ENCODE measurements at regions not wholly inside any gene's neighbourhood (a gene's known extent, or its start where the extent isn't known, plus 50 kb on each side); places are given as distances from the start of the nearest gene placed in this dataset.

GRCh38 chr3:132777171-132777570 lies 55.0 kb upstream of the NPHP3 start:
- Histone ChIP-seq H3K36me3 (ENCODE audit: control insufficient read depth in 1 of 2, insufficient read depth in 2 of 2, low read length in 2 of 2) (no peaks in the 10 kb centered on the region), H3K27ac (ENCODE audit: low read depth, low read length) (no peak overlapping the region), H3K4me2 (ENCODE audit: low read length) (no peak overlapping the region), H3K9me2 (ENCODE audit: insufficient read depth) (no peaks in the 10 kb centered on the region), H3K9ac (ENCODE audit: low read length) (no peak overlapping the region), H3K9me3 (ENCODE audit: control insufficient read depth in 1 of 2, insufficient read depth in 1 of 2, low read depth in 1 of 2, low read length in 2 of 2) (no peaks in the 10 kb centered on the region), H3K27me3 (ENCODE audit: insufficient read depth, low read length) (0 out of 2 replicates have a peak, but pooled peaks cover 12% of the 10 kb centered on the region), H3K79me2 (ENCODE audit: insufficient read depth, low read length) (no peaks in the 10 kb centered on the region), H2AFZ (ENCODE audit: low read depth, low read length, poor library complexity, severe bottlenecking) (no peak overlapping the region), H3K4me3 (replicated peaks in 1 of 2; ENCODE audit: low read depth in 1 of 2, low read length in 2 of 2) (no peak overlapping the region), H4K20me1 (ENCODE audit: insufficient read depth) (no peaks in the 10 kb centered on the region), H3K4me1 (ENCODE audit: control insufficient read depth in 1 of 2, insufficient read depth in 2 of 2, low read length in 2 of 2) (no peaks in the 10 kb centered on the region)
- ChIA-PET RAD21 (ENCODE audit: low non-redundant PET in 1 of 2, low total read pairs in 2 of 2, uncharacterized antibody in 2 of 2, unreplicated experiment in 2 of 2) (no interaction called here), POLR2A (no interaction called here), CTCF (no interaction called here)
- no TSS peak for BruUV-seq (replicated peaks)
- intact Hi-C loops (cut with micrococcal nuclease), result no loop called here
- TF ChIP-seq SRF (IDR thresholded peaks at IDR 0.05; ENCODE audit: low read depth) (no peak), SIN3A (IDR thresholded peaks at IDR 0.05; ENCODE audit: low read depth) (no peak), POLR2A (IDR thresholded peaks at IDR 0.05; ENCODE audit: borderline replicate concordance, extremely low read depth, insufficient read depth, insufficient read length) (no peak), MAX (IDR thresholded peaks at IDR 0.05) (no peak), REST (IDR thresholded peaks at IDR 0.05; ENCODE audit: low read depth) (no peak), POLR2AphosphoS5 (IDR thresholded peaks at IDR 0.05; ENCODE audit: low read depth, low read length) (no peak), ZBTB33 (IDR thresholded peaks at IDR 0.05; ENCODE audit: extremely low read depth, insufficient replicate concordance, low read length) (no peak)
- no peak for ATAC-seq
- no peak for DNase-seq (ENCODE audit: low read depth, low spot score)

All from HCT116 (cell line).